HEK293 (cell line): ENCODE measurements at regions not wholly inside any gene's neighbourhood (a gene's known extent, or its start where the extent isn't known, plus 50 kb on each side); places are given as distances from the start of the nearest gene placed in this dataset.

Experiments used
- CTCF ChIA-PET: fragments of 350-600 bp; formaldehyde crosslinking; extraction: SDS; loops from one replicate; lab custom pipeline; 2021; ENCODE audit warnings: antibody characterized with exemption; lab: Yijun Ruan, JAX
- POLR2A ChIA-PET: fragments of 300-600 bp; formaldehyde crosslinking; extraction: SDS; loops from one replicate; lab custom pipeline; 2020; ENCODE audit warnings: antibody characterized with exemption, inconsistent platforms; lab: Yijun Ruan, JAX
- H3K27ac ChIP-seq: fragments of 200-500 bp; sonication (Bioruptor generic); 2 replicates; pipeline ENCODE4 v1.5.1; 2014; ENCODE audit warnings: low read depth, low read length, control low read depth, inconsistent platforms; ENCODE audit errors: extremely low read depth
- H3K36me3 ChIP-seq, 2 experiments: fragments of 200-500 bp in 1 of 2; sonication (Bioruptor generic) in 1 of 2; 1 replicate in 1 of 2; 2 replicates in 1 of 2; pipeline ENCODE4 v1.5.1; 2014 to 2017; ENCODE audit warnings: inconsistent platforms in 2 of 2, low read length in 2 of 2; ENCODE audit not compliant: control insufficient read depth in 2 of 2, insufficient read depth in 1 of 2
- H3K4me1 ChIP-seq: fragments of 200-500 bp; sonication (Bioruptor generic); 2 replicates; pipeline ENCODE4 v1.5.1; 2014; ENCODE audit warnings: mild to moderate bottlenecking, low read length, inconsistent platforms; ENCODE audit not compliant: control insufficient read depth, insufficient read depth
- H3K4me3 ChIP-seq: 2 replicates; pipeline ENCODE4 v1.5.1; 2011; ENCODE audit warnings: low read depth, mild to moderate bottlenecking, control low read depth, low read length, moderate library complexity
- H3K9me3 ChIP-seq: fragments of 200-500 bp; sonication (Bioruptor generic); 2 replicates; pipeline ENCODE4 v1.5.1; 2014; ENCODE audit warnings: low read depth, low read length, inconsistent platforms; ENCODE audit not compliant: control insufficient read depth, insufficient read depth
- BCL11B ChIP-seq: fragments of 450-650 bp; formaldehyde crosslinking; IDR thresholded peaks from 2 replicates; pipeline ENCODE4 v1.5.1; 2016; ENCODE audit warnings: low read depth, missing biosample characterization, missing genetic modification characterization
- CTCF ChIP-seq: fragments of 450-650 bp; formaldehyde crosslinking; IDR thresholded peaks from 2 replicates; pipeline ENCODE4 v1.5.1; 2016; ENCODE audit warnings: missing biosample characterization, missing genetic modification characterization
- IKZF3 ChIP-seq: fragments of 450-650 bp; IDR thresholded peaks from 2 replicates; pipeline ENCODE4 v1.5.0; 2018; ENCODE audit warnings: missing biosample characterization, mild to moderate bottlenecking, missing genetic modification characterization, moderate library complexity
- MZF1 ChIP-seq: fragments of 450-650 bp; formaldehyde crosslinking; IDR thresholded peaks from 2 replicates; pipeline ENCODE4 v1.5.1; 2017; ENCODE audit warnings: missing biosample characterization, missing genetic modification characterization, borderline replicate concordance
- PRDM2 ChIP-seq: fragments of 450-650 bp; formaldehyde crosslinking; IDR thresholded peaks from 2 replicates; pipeline ENCODE4 v1.5.1; 2016; ENCODE audit warnings: missing biosample characterization, missing genetic modification characterization, borderline replicate concordance
- TCF7L2 ChIP-seq: IDR thresholded peaks from 2 replicates; pipeline ENCODE4 v1.6.1; 2011; ENCODE audit warnings: low read depth, mild to moderate bottlenecking, inconsistent platforms, low read length, moderate library complexity, borderline replicate concordance
- ZBTB17 ChIP-seq: fragments of 450-650 bp; formaldehyde crosslinking; IDR thresholded peaks from 2 replicates; pipeline ENCODE4 v1.5.1; 2016; ENCODE audit warnings: missing biosample characterization, missing genetic modification characterization
- ZBTB21 ChIP-seq: fragments of 450-650 bp; formaldehyde crosslinking; IDR thresholded peaks from 2 replicates; pipeline ENCODE4 v1.5.1; 2017; ENCODE audit warnings: missing biosample characterization, missing genetic modification characterization
- ZBTB8A ChIP-seq: fragments of 450-650 bp; formaldehyde crosslinking; IDR thresholded peaks from 2 replicates; pipeline ENCODE4 v1.5.1; 2016; ENCODE audit warnings: missing biosample characterization, missing genetic modification characterization
- ZNF19 ChIP-seq: fragments of 450-650 bp; formaldehyde crosslinking; IDR thresholded peaks from 2 replicates; pipeline ENCODE4; 2016; ENCODE audit warnings: missing biosample characterization, missing genetic modification characterization, low read depth
- ZNF211 ChIP-seq: fragments of 450-650 bp; formaldehyde crosslinking; IDR thresholded peaks from 2 replicates; pipeline ENCODE4 v1.5.1; 2016; ENCODE audit warnings: low read depth, missing biosample characterization, missing genetic modification characterization
- ZNF221 ChIP-seq: fragments of 450-650 bp; formaldehyde crosslinking; IDR thresholded peaks from 2 replicates; pipeline ENCODE4 v1.5.1; 2017; ENCODE audit warnings: missing biosample characterization, missing genetic modification characterization, borderline replicate concordance
- ZNF473 ChIP-seq: fragments of 450-650 bp; formaldehyde crosslinking; IDR thresholded peaks from 2 replicates; pipeline ENCODE4 v1.5.1; 2017; ENCODE audit warnings: missing biosample characterization, missing genetic modification characterization
- ZNF513 ChIP-seq: fragments of 450-650 bp; IDR thresholded peaks from 2 replicates; pipeline ENCODE4 v1.5.1; 2018; ENCODE audit warnings: missing biosample characterization, missing genetic modification characterization
- ZNF555 ChIP-seq: fragments of 450-650 bp; formaldehyde crosslinking; conservative IDR thresholded peaks from 2 replicates; pipeline ENCODE4 v1.5.1; 2017; ENCODE audit warnings: missing biosample characterization, mild to moderate bottlenecking, missing genetic modification characterization, inconsistent platforms
- ZNF561 ChIP-seq: fragments of 450-650 bp; IDR thresholded peaks from 2 replicates; pipeline ENCODE4 v1.5.1; 2018; ENCODE audit warnings: missing biosample characterization, missing genetic modification characterization, borderline replicate concordance
- ZNF623 ChIP-seq: fragments of 450-650 bp; formaldehyde crosslinking; IDR thresholded peaks from 2 replicates; pipeline ENCODE4 v1.5.1; 2016; ENCODE audit warnings: missing biosample characterization, missing genetic modification characterization
- ZNF624 ChIP-seq: fragments of 450-650 bp; formaldehyde crosslinking; IDR thresholded peaks from 2 replicates; pipeline ENCODE4 v1.5.1; 2017; ENCODE audit warnings: missing biosample characterization, missing genetic modification characterization
- ZNF645 ChIP-seq: fragments of 450-650 bp; formaldehyde crosslinking; IDR thresholded peaks from 2 replicates; pipeline ENCODE4; 2016; ENCODE audit warnings: missing biosample characterization, missing genetic modification characterization
- ZNF677 ChIP-seq: fragments of 450-650 bp; IDR thresholded peaks from 2 replicates; pipeline ENCODE4 v1.5.0; 2018; ENCODE audit warnings: missing biosample characterization, mild to moderate bottlenecking, missing genetic modification characterization, moderate library complexity
- ZNF701 ChIP-seq: fragments of 450-650 bp; formaldehyde crosslinking; IDR thresholded peaks from 2 replicates; pipeline ENCODE4 v1.5.1; 2016; ENCODE audit warnings: missing biosample characterization, missing genetic modification characterization
- ZNF777 ChIP-seq: fragments of 450-650 bp; formaldehyde crosslinking; IDR thresholded peaks from 2 replicates; pipeline ENCODE4 v1.5.1; 2017; ENCODE audit warnings: missing biosample characterization, missing genetic modification characterization, borderline replicate concordance
- ZNF785 ChIP-seq: fragments of 450-650 bp; formaldehyde crosslinking; IDR thresholded peaks from 2 replicates; pipeline ENCODE4 v1.5.1; 2016; ENCODE audit warnings: missing biosample characterization, missing genetic modification characterization
- ZNF791 ChIP-seq: fragments of 450-650 bp; formaldehyde crosslinking; IDR thresholded peaks from 2 replicates; pipeline ENCODE4 v1.5.1; 2016; ENCODE audit warnings: missing biosample characterization, missing genetic modification characterization
- ZSCAN16 ChIP-seq: fragments of 450-650 bp; formaldehyde crosslinking; IDR thresholded peaks from 2 replicates; pipeline ENCODE4 v1.5.1; 2016; ENCODE audit warnings: missing biosample characterization, missing genetic modification characterization

- TF ChIP-seq ZNF701 (tag by site-specific recombination) = no peak
- TF ChIP-seq ZNF211 (tag by site-specific recombination) = no peak
- TF ChIP-seq ZBTB8A (tag by site-specific recombination) = no peak
- TF ChIP-seq ZNF221 (tag by site-specific recombination) = no peak
- no peak for TF ChIP-seq ZNF624
- no peak for TF ChIP-seq ZNF785 (tag by site-specific recombination)
- TF ChIP-seq ZNF19 (tag by site-specific recombination) = no peak
- TF ChIP-seq ZNF561 = no peak
- no peak for TF ChIP-seq TCF7L2
- no peak for TF ChIP-seq IKZF3 (tag by site-specific recombination)
- no peak for TF ChIP-seq PRDM2 (tag by site-specific recombination)
- no peak for TF ChIP-seq ZNF777 (tag by site-specific recombination)
These were observed 296.4 kb upstream of the CELF4 start (continued) for GRCh38 chr18:37861981-37862380.

GRCh38 chr18:37854396-37854795 is 288.8 kb upstream of the CELF4 start:
- CTCF ChIA-PET = no interaction called here
- Histone ChIP-seq H3K27ac (no peak overlapping the region), H3K9me3 (no peaks in the 10 kb centered on the region), H3K36me3 (no peaks in the 10 kb centered on the region), H3K4me1 (no peaks in the 10 kb centered on the region), H3K4me3 (no peak overlapping the region)
- POLR2A ChIA-PET = no interaction called here
- TF ChIP-seq ZNF473 (tag by site-specific recombination) (no peak), ZBTB17 (tag by site-specific recombination) (no peak), ZBTB21 (no peak), ZNF677 (tag by site-specific recombination) (no peak), ZNF645 (no peak), ZNF513 (tag by site-specific recombination) (no peak), ZNF791 (tag by site-specific recombination) (no peak), BCL11B (tag by site-specific recombination) (no peak), ZNF623 (tag by site-specific recombination) (no peak), ZNF555 (tag by site-specific recombination) (no peak), CTCF (no peak), MZF1 (tag by site-specific recombination) (no peak), ZSCAN16 (tag by site-specific recombination) (no peak)
